ENCODE measurements at regions not wholly inside any gene's neighbourhood (a gene's known extent, or its start where the extent isn't known, plus 50 kb on each side); places are given as distances from the start of the nearest gene placed in this dataset.

DNA sequence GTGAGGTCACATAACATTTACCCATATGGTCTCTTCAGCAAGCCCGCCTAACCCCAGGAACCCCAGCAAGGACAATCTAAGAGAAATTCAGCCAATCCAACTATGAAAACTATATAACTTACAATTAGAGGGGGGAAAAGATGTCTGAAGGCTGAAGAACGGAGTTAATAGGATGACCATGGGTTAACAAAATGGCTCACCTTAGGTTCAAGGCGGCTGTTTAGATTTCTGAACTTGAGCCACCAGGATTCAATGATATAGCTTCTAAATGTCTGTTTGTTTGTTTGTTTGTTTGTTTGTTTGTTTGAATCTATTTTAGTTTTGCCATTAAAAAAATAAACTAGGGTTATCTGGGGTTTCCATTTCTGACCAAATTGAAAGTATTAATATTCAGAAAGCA, 109.8 kb upstream of the ZC3H12C start:
- WGBS, 3 donors: 95 to 97% (median 95%) methylated on average over 3 of the region's 3 CpGs
- intact Hi-C loops (cut with DNase I): no loop called here

DNA sequence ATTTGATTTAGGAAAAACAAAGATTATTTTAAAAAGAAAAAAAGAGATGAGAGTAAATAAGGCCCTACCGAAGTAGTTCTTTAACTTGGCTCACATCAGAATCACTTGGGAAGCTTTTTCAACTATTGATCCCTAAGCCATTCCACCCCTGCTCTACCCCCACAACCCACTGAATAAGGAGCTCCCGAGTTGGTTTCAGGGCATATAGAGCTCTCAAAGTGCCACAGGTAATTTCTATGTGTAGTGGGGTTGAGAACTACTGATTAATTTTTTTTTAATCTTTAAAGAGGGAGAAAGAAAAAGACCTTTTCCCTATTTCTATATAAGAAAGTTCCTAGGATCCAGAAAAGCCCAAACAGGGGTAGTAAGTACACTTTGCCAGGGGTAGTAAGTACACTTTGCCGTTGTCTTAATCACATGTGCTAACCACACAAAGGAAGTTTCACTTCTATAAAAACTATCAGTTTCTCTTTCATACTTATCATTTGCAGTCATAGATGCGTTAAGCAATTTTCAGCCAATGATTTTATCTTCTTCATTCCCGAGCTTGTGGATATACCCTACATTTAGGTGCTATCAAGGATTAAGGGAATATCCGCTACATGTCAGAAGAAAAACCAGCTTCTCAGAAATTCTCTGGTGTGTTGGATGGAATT, 108.4 kb upstream of the ZC3H12C start:
- no peak overlapping the region for H3K4me3 ChIP-seq
- TF ChIP-seq POLR2A (IDR thresholded peaks at IDR 0.05) (no peak), EP300 (IDR thresholded peaks at IDR 0.05) (no peak)
- TF ChIP-seq, protein P1, sequence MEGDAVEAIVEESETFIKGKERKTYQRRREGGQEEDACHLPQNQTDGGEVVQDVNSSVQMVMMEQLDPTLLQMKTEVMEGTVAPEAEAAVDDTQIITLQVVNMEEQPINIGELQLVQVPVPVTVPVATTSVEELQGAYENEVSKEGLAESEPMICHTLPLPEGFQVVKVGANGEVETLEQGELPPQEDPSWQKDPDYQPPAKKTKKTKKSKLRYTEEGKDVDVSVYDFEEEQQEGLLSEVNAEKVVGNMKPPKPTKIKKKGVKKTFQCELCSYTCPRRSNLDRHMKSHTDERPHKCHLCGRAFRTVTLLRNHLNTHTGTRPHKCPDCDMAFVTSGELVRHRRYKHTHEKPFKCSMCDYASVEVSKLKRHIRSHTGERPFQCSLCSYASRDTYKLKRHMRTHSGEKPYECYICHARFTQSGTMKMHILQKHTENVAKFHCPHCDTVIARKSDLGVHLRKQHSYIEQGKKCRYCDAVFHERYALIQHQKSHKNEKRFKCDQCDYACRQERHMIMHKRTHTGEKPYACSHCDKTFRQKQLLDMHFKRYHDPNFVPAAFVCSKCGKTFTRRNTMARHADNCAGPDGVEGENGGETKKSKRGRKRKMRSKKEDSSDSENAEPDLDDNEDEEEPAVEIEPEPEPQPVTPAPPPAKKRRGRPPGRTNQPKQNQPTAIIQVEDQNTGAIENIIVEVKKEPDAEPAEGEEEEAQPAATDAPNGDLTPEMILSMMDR (IDR thresholded peaks at IDR 0.05): no peak
- 70 to 77% (median 76%) methylated on average over 6 of the region's 6 CpGs for WGBS, 3 donors
- no peaks in the 10 kb centered on the region for H3K36me3 ChIP-seq
- DNase-seq: no peak
- intact Hi-C loops (cut with DNase I): no loop called here
- no peaks in the 10 kb centered on the region for H3K27me3 ChIP-seq
- H3K9me3 ChIP-seq: no peaks in the 10 kb centered on the region
- no peak overlapping the region for H3K27ac ChIP-seq
- H3K4me1 ChIP-seq (ENCODE audit: insufficient read depth): no peaks in the 10 kb centered on the region

More for the DNA sequence above, 109.8 kb upstream of the ZC3H12C start:
- no peaks in the 10 kb centered on the region for H3K27me3 ChIP-seq
- no peaks in the 10 kb centered on the region for H3K36me3 ChIP-seq
- TF ChIP-seq POLR2A (IDR thresholded peaks at IDR 0.05): no peak
- TF ChIP-seq, protein P1 (IDR thresholded peaks at IDR 0.05): no peak
- H3K9me3 ChIP-seq: no peaks in the 10 kb centered on the region
- no peak for DNase-seq
- no peak overlapping the region for H3K4me3 ChIP-seq
- H3K27ac ChIP-seq: no peak overlapping the region
- H3K4me1 ChIP-seq (ENCODE audit: insufficient read depth): no peaks in the 10 kb centered on the region

DNA sequence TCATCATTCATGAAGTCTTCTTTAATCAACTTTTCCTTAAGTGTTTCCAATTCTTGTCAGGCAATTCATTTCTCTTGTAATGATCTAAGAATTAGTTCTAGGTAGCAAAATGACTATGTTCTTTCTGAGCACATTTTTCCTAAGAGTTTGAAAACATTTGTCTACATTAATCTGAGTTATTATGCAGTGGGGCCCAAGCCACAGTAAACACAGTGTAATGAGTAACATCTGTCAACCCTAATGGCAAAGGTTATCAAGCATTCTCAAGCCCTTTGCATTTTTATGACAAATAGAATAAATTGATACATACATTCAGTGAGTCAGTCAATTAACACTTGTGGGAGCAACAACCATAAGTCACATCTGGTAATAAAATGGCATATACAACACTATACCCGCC, 106.7 kb upstream of the ZC3H12C start:
- DNase-seq: no peak
- Histone ChIP-seq H3K36me3 (no peaks in the 10 kb centered on the region), H3K27me3 (no peaks in the 10 kb centered on the region), H3K27ac (no peak overlapping the region), H3K4me1 (ENCODE audit: insufficient read depth) (no peaks in the 10 kb centered on the region), H3K9me3 (no peaks in the 10 kb centered on the region), H3K4me3 (no peak overlapping the region)
- intact Hi-C loops (cut with DNase I): no loop called here
- 88 to 97% (median 97%) methylated on average over 1 of the region's 1 CpG for WGBS, 3 donors
- TF ChIP-seq POLR2A (IDR thresholded peaks at IDR 0.05) (no peak), EP300 (IDR thresholded peaks at IDR 0.05) (no peak)
- TF ChIP-seq, protein P1 (IDR thresholded peaks at IDR 0.05): no peak

DNA sequence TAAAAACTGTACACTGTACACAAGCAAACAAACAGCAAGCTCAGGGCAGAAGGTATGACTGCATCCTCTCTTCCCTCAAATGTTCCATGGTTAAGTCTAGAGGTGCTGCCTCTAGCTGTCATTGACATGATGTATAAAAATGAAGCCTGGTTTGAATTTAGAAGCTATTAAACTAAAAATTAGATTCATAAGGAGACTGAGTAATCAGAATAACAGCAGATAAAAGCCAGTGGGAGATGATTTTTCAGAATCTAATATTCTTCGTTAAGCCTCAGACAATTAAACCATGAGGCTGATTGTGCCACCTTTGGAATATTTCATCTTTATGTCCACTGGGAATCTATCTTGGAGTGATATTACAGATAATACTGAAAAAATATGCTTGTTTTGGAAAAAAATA, 101.4 kb upstream of the ZC3H12C start:
- TF ChIP-seq POLR2A (IDR thresholded peaks at IDR 0.05) (no peak), EP300 (IDR thresholded peaks at IDR 0.05) (no peak)
- TF ChIP-seq, protein P1 (IDR thresholded peaks at IDR 0.05): no peak
- intact Hi-C loops (cut with DNase I): no loop called here
- 65 to 67% (median 66%) methylated on average over 1 of the region's 1 CpG for WGBS, 3 donors

More for the DNA sequence above, 101.4 kb upstream of the ZC3H12C start:
- no peaks in the 10 kb centered on the region for H3K27me3 ChIP-seq
- H3K27ac ChIP-seq: no peak overlapping the region
- H3K36me3 ChIP-seq: no peaks in the 10 kb centered on the region
- H3K4me3 ChIP-seq: no peak overlapping the region
- H3K9me3 ChIP-seq: no peaks in the 10 kb centered on the region
- no peaks in the 10 kb centered on the region for H3K4me1 ChIP-seq (ENCODE audit: insufficient read depth)
- no peak for DNase-seq

All from ovary (tissue), 7 donors.